ENCODE measurements at regions not wholly inside any gene's neighbourhood (a gene's known extent, or its start where the extent isn't known, plus 50 kb on each side); places are given as distances from the start of the nearest gene placed in this dataset.

DNA sequence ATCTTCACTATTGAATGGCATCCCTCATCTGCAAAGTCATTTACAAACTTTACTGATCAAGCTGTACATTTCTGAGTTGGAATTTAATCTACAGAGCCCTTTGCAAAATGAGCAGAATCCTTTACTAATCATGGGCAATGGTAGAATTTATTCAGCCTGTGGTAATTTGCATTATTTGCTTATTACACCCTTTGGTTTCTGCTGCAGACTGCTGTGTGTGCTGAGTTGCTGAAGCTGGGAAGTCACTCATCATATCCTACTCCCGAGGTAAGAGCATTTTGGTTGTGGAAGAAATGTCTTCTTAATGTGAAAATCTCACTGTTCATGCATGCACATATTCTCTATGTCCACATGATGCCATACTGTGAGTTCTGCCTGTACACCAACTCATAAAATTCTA lies 357.4 kb upstream of the SLC39A10 start:
- no peaks in the 10 kb centered on the region for H3K36me3 ChIP-seq (ENCODE audit: insufficient read depth, low read length)
- no peaks in the 10 kb centered on the region for H3K9me3 ChIP-seq (ENCODE audit: insufficient read depth, low read depth, low read length)
- no peak overlapping the region for H3K9ac ChIP-seq (ENCODE audit: low read depth, low read length, poor library complexity, severe bottlenecking)
- H3K4me3 ChIP-seq (ENCODE audit: low read length, poor library complexity, severe bottlenecking): no peak overlapping the region
- H3K4me1 ChIP-seq (ENCODE audit: insufficient read depth, low read length, poor library complexity, severe bottlenecking): no peaks in the 10 kb centered on the region
- H3K9me2 ChIP-seq (replicated peaks; ENCODE audit: low read depth, low read length): no peaks in the 10 kb centered on the region
- no peak overlapping the region for H2AFZ ChIP-seq (ENCODE audit: low read length)
- no peaks in the 10 kb centered on the region for H4K20me1 ChIP-seq (ENCODE audit: insufficient read depth, low read length, poor library complexity, severe bottlenecking)
- no peaks in the 10 kb centered on the region for H3K79me2 ChIP-seq (ENCODE audit: insufficient read depth, low read length)
- no peaks in the 10 kb centered on the region for H3F3A ChIP-seq (ENCODE audit: low read depth)
- TF ChIP-seq EZH2phosphoT487 (IDR thresholded peaks at IDR 0.05; ENCODE audit: borderline replicate concordance): no peak
- TF ChIP-seq, protein P1, sequence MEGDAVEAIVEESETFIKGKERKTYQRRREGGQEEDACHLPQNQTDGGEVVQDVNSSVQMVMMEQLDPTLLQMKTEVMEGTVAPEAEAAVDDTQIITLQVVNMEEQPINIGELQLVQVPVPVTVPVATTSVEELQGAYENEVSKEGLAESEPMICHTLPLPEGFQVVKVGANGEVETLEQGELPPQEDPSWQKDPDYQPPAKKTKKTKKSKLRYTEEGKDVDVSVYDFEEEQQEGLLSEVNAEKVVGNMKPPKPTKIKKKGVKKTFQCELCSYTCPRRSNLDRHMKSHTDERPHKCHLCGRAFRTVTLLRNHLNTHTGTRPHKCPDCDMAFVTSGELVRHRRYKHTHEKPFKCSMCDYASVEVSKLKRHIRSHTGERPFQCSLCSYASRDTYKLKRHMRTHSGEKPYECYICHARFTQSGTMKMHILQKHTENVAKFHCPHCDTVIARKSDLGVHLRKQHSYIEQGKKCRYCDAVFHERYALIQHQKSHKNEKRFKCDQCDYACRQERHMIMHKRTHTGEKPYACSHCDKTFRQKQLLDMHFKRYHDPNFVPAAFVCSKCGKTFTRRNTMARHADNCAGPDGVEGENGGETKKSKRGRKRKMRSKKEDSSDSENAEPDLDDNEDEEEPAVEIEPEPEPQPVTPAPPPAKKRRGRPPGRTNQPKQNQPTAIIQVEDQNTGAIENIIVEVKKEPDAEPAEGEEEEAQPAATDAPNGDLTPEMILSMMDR (conservative IDR thresholded peaks at IDR 0.05; ENCODE audit: low read length): no peak
- H3K27me3 ChIP-seq (ENCODE audit: insufficient read depth, low read length, poor library complexity, severe bottlenecking): no peaks in the 10 kb centered on the region
- H3K4me2 ChIP-seq (ENCODE audit: low read depth, low read length, poor library complexity, severe bottlenecking): no peak overlapping the region

DNA sequence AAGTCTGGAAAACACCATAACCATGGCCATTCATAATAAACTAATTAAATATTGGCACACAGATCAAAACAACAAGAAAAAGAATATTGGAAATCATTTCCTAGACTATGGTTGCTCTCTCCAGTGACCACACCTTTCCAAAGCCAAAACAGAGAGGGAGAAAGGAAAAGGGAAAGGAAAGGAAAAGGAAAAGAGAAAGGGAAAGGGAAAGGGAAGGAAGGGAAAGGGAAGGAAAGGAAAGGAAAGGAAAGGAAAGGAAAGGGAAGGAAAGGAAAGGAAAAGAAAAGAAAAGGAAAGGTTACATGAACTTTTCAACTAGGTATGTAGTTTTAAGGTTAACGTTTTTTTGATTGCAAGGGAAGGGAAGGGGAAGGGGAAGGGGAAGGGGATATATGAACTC lies 360.5 kb upstream of the SLC39A10 start:
- Histone ChIP-seq H3F3A (ENCODE audit: low read depth) (no peaks in the 10 kb centered on the region), H2AFZ (ENCODE audit: low read length) (no peak overlapping the region), H3K9me2 (replicated peaks; ENCODE audit: low read depth, low read length) (no peaks in the 10 kb centered on the region), H3K36me3 (ENCODE audit: insufficient read depth, low read length) (no peaks in the 10 kb centered on the region), H3K4me3 (ENCODE audit: low read length, poor library complexity, severe bottlenecking) (no peak overlapping the region), H3K4me2 (ENCODE audit: low read depth, low read length, poor library complexity, severe bottlenecking) (no peak overlapping the region), H4K20me1 (ENCODE audit: insufficient read depth, low read length, poor library complexity, severe bottlenecking) (no peaks in the 10 kb centered on the region), H3K4me1 (ENCODE audit: insufficient read depth, low read length, poor library complexity, severe bottlenecking) (no peaks in the 10 kb centered on the region), H3K79me2 (ENCODE audit: insufficient read depth, low read length) (no peaks in the 10 kb centered on the region), H3K27me3 (ENCODE audit: insufficient read depth, low read length, poor library complexity, severe bottlenecking) (no peaks in the 10 kb centered on the region), H3K9ac (ENCODE audit: low read depth, low read length, poor library complexity, severe bottlenecking) (no peak overlapping the region), H3K9me3 (ENCODE audit: insufficient read depth, low read depth, low read length) (no peaks in the 10 kb centered on the region)
- no peak for TF ChIP-seq EZH2phosphoT487 (IDR thresholded peaks at IDR 0.05; ENCODE audit: borderline replicate concordance)
- TF ChIP-seq, protein P1 (conservative IDR thresholded peaks at IDR 0.05; ENCODE audit: low read length): no peak

DNA sequence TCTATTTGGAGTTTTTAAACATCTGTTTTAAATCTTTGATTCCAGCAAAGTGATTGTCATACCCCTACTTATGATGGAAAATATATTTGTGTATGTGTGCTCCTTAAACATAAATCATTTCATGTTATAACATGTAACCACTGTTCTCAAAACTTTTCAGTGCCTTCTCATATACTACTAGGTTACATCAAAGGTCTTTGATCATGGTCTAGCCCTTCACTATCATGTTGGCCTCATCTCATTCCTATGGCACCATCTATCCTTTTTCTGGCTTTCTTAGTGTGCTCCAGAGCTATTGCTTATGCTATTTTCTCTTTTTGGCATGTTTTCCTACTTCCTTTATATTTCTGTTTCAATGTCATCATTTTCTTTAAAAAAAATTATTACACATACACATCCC lies 367.9 kb upstream of the SLC39A10 start:
- Histone ChIP-seq H3K9me2 (replicated peaks; ENCODE audit: low read depth, low read length) (no peaks in the 10 kb centered on the region), H3K9ac (ENCODE audit: low read depth, low read length, poor library complexity, severe bottlenecking) (no peak overlapping the region), H2AFZ (ENCODE audit: low read length) (no peak overlapping the region), H3K4me2 (ENCODE audit: low read depth, low read length, poor library complexity, severe bottlenecking) (no peak overlapping the region), H3K9me3 (ENCODE audit: insufficient read depth, low read depth, low read length) (no peaks in the 10 kb centered on the region), H3K4me3 (ENCODE audit: low read length, poor library complexity, severe bottlenecking) (no peak overlapping the region), H3K79me2 (ENCODE audit: insufficient read depth, low read length) (no peaks in the 10 kb centered on the region), H3F3A (ENCODE audit: low read depth) (no peaks in the 10 kb centered on the region), H3K4me1 (ENCODE audit: insufficient read depth, low read length, poor library complexity, severe bottlenecking) (no peaks in the 10 kb centered on the region), H3K27me3 (ENCODE audit: insufficient read depth, low read length, poor library complexity, severe bottlenecking) (no peaks in the 10 kb centered on the region), H4K20me1 (ENCODE audit: insufficient read depth, low read length, poor library complexity, severe bottlenecking) (no peaks in the 10 kb centered on the region), H3K36me3 (ENCODE audit: insufficient read depth, low read length) (no peaks in the 10 kb centered on the region)
- TF ChIP-seq EZH2phosphoT487 (IDR thresholded peaks at IDR 0.05; ENCODE audit: borderline replicate concordance): no peak
- TF ChIP-seq, protein P1 (conservative IDR thresholded peaks at IDR 0.05; ENCODE audit: low read length): no peak
